ENCODE measurements at regions not wholly inside any gene's neighbourhood (a gene's known extent, or its start where the extent isn't known, plus 50 kb on each side); places are given as distances from the start of the nearest gene placed in this dataset.

DNA sequence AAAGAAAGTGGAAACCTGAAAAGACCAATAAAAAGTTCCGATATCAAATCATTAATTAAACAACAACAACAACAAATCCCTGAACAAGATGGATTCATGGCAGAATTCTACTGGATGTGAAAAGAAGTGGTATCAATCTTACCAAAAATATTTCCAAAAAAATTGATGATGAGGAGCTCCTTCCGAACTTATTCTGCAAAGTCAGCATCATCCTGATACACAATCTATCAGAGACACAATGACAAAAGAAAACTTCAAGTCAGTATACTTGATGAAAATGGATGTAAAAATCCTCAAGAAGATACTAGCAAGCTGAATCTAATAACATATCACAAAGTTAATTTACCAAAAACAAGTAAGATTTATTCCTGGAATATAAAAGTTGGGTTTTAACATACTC, 881.8 kb downstream of the SI start:
- no peak for TF ChIP-seq RAD21 (conservative IDR thresholded peaks at IDR 0.05 in 1 of 2, IDR thresholded peaks at IDR 0.05 in 1 of 2)
- TF ChIP-seq, protein P1, sequence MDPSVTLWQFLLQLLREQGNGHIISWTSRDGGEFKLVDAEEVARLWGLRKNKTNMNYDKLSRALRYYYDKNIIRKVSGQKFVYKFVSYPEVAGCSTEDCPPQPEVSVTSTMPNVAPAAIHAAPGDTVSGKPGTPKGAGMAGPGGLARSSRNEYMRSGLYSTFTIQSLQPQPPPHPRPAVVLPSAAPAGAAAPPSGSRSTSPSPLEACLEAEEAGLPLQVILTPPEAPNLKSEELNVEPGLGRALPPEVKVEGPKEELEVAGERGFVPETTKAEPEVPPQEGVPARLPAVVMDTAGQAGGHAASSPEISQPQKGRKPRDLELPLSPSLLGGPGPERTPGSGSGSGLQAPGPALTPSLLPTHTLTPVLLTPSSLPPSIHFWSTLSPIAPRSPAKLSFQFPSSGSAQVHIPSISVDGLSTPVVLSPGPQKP (IDR thresholded peaks at IDR 0.05; ENCODE audit: low read depth, low read length) = no peak
- TF ChIP-seq CTCF (IDR thresholded peaks at IDR 0.05) = no peak
- TF ChIP-seq POLR2A (IDR thresholded peaks at IDR 0.05; ENCODE audit: low read length) = no peak
- no peak for TF ChIP-seq RCOR1 (IDR thresholded peaks at IDR 0.05; ENCODE audit: low read depth, low read length)
- no peak for TF ChIP-seq MAX (IDR thresholded peaks at IDR 0.05)
- TF ChIP-seq BHLHE40 (IDR thresholded peaks at IDR 0.05; ENCODE audit: low read depth, low read length) = no peak

Measured in A549 (cell line).